C1 segment of cervical spinal cord (tissue), 14 donors: ENCODE measurements at regions not wholly inside any gene's neighbourhood (a gene's known extent, or its start where the extent isn't known, plus 50 kb on each side); places are given as distances from the start of the nearest gene placed in this dataset.

Source experiments
- DNase-seq, 14 donors: peaks; one replicate each; lab custom pipeline; 2025; lab: John Stamatoyannopoulos, UW

- peak in 1 of 14 donors; percentile 7 for DNase-seq
Measured at GRCh38 chrX:40167850-40168479, 70.2 kb upstream of the BCOR start.

- DNase-seq = no peak
Measured at GRCh38 chrX:40167233-40167849, 69.6 kb upstream of the BCOR start.

GRCh38 chrX:40166582-40166981, 68.8 kb upstream of the BCOR start:
- DNase-seq = no peak

GRCh38 chrX:40165861-40166260, 68.1 kb upstream of the BCOR start:
- DNase-seq = no peak

- no peak for DNase-seq
Measured at GRCh38 chrX:40165206-40165605, 67.4 kb upstream of the BCOR start.

GRCh38 chrX:40164751-40165150, 67.0 kb upstream of the BCOR start:
- DNase-seq = no peak

- peak in 3 of 14 donors; percentile 10 to 40 (median 15) for DNase-seq
Measured at GRCh38 chrX:40158036-40158706, 60.4 kb upstream of the BCOR start.

GRCh38 chrX:40157228-40158035, 59.7 kb upstream of the BCOR start:
- no peak for DNase-seq

- DNase-seq = no peak
Measured at GRCh38 chrX:40156470-40157227, 58.9 kb upstream of the BCOR start.

- no peak for DNase-seq
Measured at GRCh38 chrX:40155589-40156469, 58.1 kb upstream of the BCOR start.

GRCh38 chrX:40154853-40155588, 57.3 kb upstream of the BCOR start:
- peak in 3 of 14 donors; percentile 21 to 28 (median 22) for DNase-seq

GRCh38 chrX:40154250-40154852, 56.6 kb upstream of the BCOR start:
- DNase-seq = no peak

- peak in 7 of 14 donors; percentile 14 to 66 (median 54) for DNase-seq
Measured at GRCh38 chrX:40153345-40154249, 55.8 kb upstream of the BCOR start.

GRCh38 chrX:40152741-40153344, 55.1 kb upstream of the BCOR start:
- peak in 8 of 14 donors; percentile 27 to 72 (median 52) for DNase-seq

- peak in 3 of 14 donors; percentile 31 to 72 (median 59) for DNase-seq
Measured at GRCh38 chrX:40152173-40152711, 54.5 kb upstream of the BCOR start.

GRCh38 chrX:40151211-40152172, 53.7 kb upstream of the BCOR start:
- no peak for DNase-seq
